ENCODE measurements at regions not wholly inside any gene's neighbourhood (a gene's known extent, or its start where the extent isn't known, plus 50 kb on each side); places are given as distances from the start of the nearest gene placed in this dataset.

DNA sequence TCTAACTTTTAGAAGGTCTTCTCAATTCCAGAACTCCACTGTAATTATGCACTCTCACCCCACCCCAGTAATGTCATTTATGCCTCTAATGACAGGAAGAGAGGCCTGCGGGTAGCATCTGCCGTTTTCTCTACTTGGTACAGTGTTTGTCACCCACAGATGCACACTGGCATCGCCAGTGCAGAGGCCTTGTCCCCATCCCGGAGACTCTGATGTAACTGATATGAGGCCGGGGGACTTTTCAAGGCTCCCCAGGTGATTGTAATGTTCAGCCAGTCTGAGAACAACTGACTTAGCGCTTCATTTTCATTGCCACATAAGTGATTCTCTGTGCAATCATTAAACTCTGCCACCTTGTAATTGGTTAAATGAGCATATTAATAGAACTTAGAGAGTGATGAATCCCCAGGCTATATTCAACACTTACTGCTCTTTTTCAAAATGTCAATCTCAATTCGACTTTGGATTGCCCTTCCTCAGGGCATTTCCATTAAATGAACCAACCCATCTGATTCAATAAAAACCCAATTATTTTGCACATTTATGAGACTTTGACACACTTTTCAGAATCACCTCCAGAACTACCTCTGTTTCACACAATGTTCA, 113.2 kb downstream of the HERPUD2 start:
- no peak for DNase-seq

DNA sequence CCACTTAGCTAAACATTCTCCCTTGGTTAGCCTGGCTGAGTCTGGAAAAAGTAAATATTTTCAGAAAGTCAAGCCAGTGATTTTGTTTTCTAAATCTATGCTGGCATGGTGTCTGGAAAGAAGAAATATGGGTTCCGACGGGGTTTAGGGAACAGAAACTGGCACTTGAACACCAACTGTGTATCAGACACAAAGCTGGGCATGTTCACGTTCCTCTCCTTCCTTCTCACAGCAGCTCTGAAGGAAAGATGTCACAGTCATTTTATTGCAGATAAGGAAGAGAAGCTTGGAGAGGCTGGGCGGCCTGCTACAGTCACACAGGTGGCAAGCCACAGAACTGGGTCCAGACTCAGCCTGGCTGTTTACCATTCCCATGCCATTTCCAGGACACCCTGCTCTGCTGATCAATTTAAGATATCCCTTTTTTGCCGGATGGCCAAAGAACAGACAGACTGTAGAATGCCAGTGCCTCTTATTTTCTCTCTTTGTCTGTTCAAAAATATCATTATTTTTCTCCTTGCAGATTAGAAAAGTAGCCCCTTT, 118.8 kb downstream of the HERPUD2 start:
- no peak for DNase-seq

DNA sequence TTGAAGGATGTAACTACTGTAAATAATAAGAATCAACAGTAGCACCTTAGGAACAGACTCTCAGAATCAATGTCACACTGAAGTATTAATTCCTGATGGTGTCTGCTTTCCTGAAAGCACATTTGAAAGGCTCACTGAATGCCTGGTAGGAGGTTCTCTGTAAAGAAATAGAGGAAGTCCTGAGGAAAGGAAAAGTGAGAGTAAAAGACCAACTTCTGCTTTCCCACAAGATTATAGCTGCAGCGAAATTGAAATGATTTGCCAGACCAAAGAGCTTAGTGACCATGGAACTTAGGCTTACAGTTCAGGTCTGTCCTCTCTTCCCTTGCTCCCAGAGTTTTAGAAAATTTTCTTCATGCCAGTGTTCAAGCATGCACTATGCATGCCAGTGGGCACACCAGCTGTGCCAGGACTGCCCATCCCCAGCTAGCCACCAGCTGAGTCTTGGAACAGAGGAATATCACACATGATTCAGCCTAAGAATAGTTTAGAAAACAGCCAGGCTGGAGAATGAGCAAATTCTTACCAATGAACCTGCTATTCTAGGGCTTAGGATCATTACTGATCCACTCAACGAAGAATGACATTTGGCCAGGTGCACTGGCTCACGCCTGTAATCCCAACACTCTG, 123.2 kb downstream of the HERPUD2 start:
- DNase-seq = no peak

DNA sequence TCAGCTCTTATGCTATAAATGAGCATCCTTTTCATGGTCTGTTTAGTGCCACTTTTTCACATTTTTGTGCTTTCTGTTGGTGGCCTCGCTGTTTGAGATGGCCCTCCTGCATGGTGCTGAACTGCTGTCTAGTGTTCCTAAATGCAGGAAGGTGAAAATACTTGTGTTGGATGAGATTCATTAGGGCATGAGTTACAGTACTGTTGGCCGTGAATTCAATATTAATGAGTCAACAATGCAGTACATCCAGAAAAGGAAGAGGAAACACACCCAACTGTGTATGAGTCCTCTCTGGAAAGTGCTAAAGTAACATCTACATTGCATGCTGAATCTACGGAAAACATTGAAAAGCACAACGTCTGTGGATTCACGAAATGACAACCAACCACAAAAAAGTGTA, 124.0 kb downstream of the HERPUD2 start:
- DNase-seq = no peak

GRCh38 chr7:35565927-35566326, 129.0 kb downstream of the HERPUD2 start:
- no peak for DNase-seq

- DNase-seq = no peak
These were observed 136.1 kb downstream of the HERPUD2 start for GRCh38 chr7:35558841-35559240.

- DNase-seq = no peak
These were observed 138.1 kb downstream of the HERPUD2 start for GRCh38 chr7:35556515-35557471.

DNA sequence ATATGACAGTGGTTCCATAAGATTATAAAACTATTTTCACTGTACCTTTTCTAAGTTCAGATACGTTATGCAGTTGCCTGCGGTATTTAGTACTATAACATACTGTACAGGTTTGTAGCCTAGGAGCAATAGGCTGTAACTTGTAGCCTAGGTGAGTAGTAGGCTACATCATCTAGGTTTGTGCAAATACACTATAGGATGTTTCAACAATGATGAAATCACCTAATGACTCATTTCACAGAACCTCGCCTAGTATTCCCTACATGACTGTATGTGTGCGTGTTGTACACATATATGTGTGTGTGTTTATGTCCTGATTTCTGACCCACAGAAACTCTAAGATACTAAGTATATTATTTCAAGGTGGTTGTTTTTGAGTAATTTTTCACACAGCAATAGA, 139.0 kb downstream of the HERPUD2 start:
- DNase-seq = no peak

- DNase-seq = no peak
These were observed 139.5 kb downstream of the HERPUD2 start for GRCh38 chr7:35555386-35555785.

- no peak for DNase-seq
These were observed 141.4 kb downstream of the HERPUD2 start for GRCh38 chr7:35553519-35553918.

DNA sequence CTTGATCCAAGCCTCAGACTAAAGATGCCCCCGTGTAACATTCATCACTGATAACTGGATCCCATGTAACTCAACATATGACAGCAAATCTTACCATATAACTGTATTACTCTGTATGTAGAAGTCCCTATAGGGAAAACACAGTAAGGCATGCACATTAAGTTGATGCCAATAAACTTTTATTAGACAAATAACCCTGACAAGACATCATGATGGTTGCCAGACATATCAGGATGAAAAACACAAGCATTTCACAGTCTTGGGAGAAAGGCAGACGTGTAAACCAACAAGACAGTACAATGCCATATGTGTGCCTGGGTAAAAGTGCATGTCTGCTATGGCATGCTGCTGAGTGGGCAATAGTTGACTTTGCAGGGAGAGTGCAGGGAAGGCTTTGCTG, 142.2 kb downstream of the HERPUD2 start:
- DNase-seq = no peak

DNA sequence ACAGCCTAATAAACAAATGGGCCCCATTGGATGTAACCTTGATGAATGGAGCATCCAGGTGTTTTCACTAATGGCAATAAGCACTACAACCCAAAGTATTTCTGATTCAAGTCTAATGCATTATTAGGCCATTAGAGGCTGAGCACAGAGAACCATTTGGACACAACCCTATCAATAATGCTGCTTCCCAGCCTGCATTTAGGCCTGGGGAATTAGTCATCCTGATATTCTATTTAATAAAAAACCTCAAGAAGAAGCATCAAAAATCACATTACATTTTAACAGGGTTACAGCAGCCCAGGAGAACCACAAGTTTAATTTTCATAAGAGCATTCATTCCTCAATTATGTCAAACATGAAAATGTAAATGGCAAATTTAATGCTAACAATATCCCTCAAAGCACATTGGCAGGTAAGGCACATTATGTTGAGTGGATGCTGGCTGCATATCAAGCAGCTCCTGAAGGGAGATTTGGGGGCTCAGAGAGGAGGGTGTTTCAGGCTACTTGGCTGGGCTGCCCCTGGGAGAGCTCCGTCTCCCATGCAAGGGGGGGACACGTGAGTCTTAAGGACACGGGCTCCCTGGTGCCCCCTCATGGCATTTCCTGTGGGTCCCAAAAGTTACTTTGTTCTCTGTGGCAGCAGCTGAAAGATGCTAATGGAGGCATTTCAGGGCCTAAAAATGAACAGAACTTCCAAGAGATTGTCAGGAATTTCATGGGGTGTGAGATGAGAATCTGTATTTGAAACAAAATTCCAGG, 143.4 kb downstream of the HERPUD2 start:
- DNase-seq = no peak

- DNase-seq = no peak
These were observed 144.1 kb downstream of the HERPUD2 start for GRCh38 chr7:35550831-35551230.

DNA sequence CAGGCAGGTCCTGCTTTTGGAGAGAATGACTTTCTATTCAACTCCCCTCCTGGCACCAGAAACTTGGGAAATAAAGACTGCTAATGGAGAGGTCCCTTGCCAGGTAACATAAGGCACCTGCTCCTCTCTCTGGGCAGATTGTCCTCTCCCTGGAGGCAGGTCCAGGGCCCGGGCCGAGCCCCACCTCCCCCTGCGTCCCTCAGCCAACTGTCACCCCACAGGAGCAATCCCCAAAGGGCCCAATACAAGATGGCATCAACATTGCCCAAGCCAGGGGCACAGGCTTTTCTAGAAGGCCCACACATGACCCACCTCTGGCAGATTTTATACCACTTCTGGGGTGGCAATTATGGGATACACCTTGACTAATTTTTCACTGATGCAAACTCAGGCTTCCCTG, 145.2 kb downstream of the HERPUD2 start:
- no peak for DNase-seq

GRCh38 chr7:35548291-35548690, 146.6 kb downstream of the HERPUD2 start:
- no peak for DNase-seq

DNA sequence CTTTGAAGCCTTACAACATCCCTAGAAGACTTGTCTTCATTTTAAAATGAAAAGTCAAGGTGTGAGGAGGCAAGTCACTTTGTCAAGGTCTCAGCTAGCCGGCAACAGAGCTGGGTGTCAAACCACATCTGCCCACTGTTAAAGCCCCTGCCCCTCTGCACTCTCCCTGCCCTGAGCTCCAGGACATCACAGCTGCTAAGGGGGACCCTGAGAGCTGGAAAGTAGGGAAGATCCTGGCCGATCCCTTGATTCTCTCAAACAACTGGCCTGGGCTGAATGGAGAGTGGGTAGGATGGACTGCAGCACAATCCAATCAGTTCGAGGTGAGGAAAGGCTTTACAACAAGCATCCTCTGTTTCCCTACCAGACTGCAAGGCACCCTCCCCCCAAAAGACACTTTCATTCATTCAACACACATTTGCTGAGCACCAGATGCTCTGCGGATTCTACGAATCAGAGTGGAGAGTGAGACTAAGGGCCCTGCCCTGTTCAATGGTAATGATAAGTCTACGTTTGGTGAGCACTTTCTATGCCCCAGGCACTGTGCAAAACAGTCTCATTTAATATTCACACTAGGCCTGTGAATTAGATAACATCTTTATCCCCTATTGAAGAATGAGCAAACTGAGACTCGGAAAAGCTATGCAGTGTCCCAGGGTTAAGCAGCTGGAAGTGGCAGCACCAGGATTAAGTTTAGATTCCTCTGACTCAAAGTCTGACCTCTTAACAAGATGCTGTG, 148.1 kb downstream of the HERPUD2 start:
- no peak for DNase-seq

- DNase-seq = no peak
These were observed 149.1 kb downstream of the HERPUD2 start for GRCh38 chr7:35545831-35546230.

DNA sequence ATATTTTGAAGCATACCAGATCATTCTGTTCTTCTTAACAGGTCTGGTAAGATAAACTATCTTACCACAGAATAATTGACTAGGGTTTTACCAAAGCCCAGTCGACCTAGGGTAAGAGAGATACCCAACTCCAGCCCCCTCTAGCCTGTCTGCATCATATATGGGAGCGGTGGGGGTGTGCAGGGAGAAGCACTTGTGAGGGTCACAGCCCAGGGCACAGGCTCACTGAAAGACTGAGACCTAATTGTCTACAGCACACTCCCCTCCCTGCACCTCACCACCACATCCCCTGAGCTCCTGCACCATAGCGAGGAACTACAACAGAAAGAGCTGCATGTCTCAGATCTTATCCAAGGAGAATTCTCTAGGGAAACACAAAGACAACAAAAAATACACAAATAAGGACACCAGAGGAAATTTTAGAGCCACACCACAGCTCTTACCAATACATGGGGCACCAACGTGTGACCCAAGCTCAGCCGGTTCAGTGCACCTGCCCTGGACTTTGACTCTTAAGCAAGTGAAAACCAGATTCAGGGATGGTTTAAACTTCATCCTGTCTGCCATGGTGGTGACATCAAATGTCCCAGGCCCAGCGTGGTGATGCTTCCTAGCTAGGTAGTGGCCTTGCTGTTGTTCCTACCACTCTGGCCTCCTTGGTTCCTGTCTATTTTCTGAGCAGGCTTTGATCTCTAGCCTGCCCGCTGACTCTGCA, 150.8 kb downstream of the HERPUD2 start:
- DNase-seq = no peak

GRCh38 chr7:35537067-35538023, 157.6 kb downstream of the HERPUD2 start:
- DNase-seq = peak; percentile 57

- no peak for DNase-seq
These were observed 158.5 kb downstream of the HERPUD2 start for GRCh38 chr7:35536396-35536826.
